ENCODE measurements at regions not wholly inside any gene's neighbourhood (a gene's known extent, or its start where the extent isn't known, plus 50 kb on each side); places are given as distances from the start of the nearest gene placed in this dataset.

DNA sequence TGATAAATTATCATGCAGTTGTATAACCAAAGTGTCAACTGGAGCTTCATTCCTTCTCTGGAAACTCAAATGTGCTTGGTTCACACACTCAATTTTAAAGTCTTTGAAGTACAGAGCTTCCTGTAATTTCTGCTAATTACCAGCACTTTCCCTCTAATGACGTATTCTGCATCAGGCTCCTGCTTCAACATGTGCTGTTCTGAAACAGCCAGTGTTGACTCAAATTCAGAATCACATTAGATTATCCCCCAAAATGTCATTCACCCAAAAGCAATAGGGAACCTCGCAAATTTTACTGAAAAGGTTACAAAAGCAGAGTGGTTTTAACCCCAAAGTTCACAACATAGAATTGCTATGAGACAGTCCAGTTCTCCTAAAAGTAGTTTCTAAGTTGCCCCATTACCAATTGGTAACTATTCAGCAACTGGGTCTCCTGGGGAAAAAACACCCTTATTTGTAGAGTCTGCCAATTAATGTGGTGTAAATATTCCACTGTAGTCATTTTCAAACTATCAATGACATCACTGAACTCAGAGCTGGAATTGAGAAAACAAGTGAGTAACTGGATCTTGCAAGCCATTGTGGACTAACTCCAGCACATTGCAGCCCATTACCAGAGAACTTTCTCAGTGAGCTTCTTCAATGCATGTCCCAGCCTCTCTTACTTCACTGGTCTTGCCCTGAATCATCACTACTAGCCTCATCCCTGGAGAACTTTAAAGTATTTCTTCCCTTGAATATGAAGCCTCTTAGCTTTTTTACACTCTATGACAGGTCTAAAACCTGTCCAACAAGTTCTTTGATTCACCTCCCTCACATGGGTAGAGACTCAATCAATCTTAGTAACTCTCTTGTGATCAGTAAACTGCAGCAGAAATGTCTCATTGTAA, 955.4 kb downstream of the EFNB2 start:
- Histone ChIP-seq H3K27ac (no peak overlapping the region), H3K36me3 (no peaks in the 10 kb centered on the region), H3K27me3 (no peaks in the 10 kb centered on the region), H3K4me1 (no peaks in the 10 kb centered on the region), H3K4me3 (no peak overlapping the region), H3K9me3 (peaks cover 0 to 12% (median 0%) of the 10 kb centered on the region in 11 donors)
- intact Hi-C loops (cut with DNase I): no loop called here
- TF ChIP-seq, protein P1, sequence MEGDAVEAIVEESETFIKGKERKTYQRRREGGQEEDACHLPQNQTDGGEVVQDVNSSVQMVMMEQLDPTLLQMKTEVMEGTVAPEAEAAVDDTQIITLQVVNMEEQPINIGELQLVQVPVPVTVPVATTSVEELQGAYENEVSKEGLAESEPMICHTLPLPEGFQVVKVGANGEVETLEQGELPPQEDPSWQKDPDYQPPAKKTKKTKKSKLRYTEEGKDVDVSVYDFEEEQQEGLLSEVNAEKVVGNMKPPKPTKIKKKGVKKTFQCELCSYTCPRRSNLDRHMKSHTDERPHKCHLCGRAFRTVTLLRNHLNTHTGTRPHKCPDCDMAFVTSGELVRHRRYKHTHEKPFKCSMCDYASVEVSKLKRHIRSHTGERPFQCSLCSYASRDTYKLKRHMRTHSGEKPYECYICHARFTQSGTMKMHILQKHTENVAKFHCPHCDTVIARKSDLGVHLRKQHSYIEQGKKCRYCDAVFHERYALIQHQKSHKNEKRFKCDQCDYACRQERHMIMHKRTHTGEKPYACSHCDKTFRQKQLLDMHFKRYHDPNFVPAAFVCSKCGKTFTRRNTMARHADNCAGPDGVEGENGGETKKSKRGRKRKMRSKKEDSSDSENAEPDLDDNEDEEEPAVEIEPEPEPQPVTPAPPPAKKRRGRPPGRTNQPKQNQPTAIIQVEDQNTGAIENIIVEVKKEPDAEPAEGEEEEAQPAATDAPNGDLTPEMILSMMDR (IDR thresholded peaks at IDR 0.05): no peak
- WGBS, 2 donors: 92 to 99% methylated on average over 2 of the region's 2 CpGs
- DNase-seq (no peak), ATAC-seq (no peak)

DNA sequence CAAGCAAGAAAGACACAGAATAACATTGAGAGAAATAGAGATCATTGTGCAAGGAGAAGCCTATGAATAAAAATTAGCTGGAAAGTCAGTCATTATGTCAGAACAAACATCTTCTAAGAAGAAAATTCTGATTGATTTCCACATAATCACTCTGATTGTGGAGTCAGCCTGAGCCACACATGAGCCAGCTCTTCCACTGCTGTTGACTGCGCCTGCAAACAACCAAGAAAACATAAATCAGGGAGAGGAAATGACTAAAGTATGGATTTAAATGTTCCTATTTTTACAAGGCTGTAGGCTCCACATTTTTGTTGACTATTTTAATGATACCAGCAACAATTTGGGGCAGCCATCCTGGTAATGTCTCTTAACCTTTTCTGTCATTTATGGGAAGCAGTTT, 962.3 kb downstream of the EFNB2 start:
- no peaks in the 10 kb centered on the region for H3K27me3 ChIP-seq
- TF ChIP-seq, protein P1 (IDR thresholded peaks at IDR 0.05): no peak
- ATAC-seq (no peak), DNase-seq (no peak)
- 90 to 91% methylated on average over 1 of the region's 1 CpG for WGBS, 2 donors
- intact Hi-C loops (cut with DNase I): no loop called here
- no peaks in the 10 kb centered on the region for H3K36me3 ChIP-seq
- H3K4me3 ChIP-seq: no peak overlapping the region
- peaks cover 0 to 3% (median 0%) of the 10 kb centered on the region in 11 donors for H3K9me3 ChIP-seq
- H3K4me1 ChIP-seq: no peaks in the 10 kb centered on the region
- no peak overlapping the region for H3K27ac ChIP-seq

DNA sequence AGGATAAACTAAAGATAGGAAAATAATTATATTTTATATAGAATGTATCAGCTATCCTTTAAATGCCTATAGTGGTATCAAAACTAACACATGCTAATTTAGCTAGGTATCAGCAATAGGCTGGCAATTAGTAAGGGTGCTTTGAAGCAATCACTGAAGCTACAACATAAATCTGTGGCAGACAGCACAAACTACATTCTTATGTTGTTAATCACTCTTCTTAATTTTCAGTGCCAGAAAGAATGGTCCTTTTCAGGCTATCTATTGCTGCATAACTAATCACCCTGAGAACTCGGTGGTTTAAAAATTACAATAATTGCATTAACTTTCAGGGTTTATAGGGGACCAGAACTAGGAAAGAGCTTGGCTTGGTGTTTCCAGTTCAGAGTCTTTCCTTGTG, 963.1 kb downstream of the EFNB2 start:
- no peak for DNase-seq
- H3K27ac ChIP-seq: no peak overlapping the region
- H3K36me3 ChIP-seq: no peaks in the 10 kb centered on the region
- no peak overlapping the region for H3K4me3 ChIP-seq
- no peaks in the 10 kb centered on the region for H3K4me1 ChIP-seq
- intact Hi-C loops (cut with DNase I): no loop called here
- no peak for ATAC-seq
- no peaks in the 10 kb centered on the region for H3K27me3 ChIP-seq
- TF ChIP-seq, protein P1 (IDR thresholded peaks at IDR 0.05): no peak
- H3K9me3 ChIP-seq: peaks cover 0 to 3% (median 0%) of the 10 kb centered on the region in 11 donors
- WGBS, 2 donors: 70 to 71% methylated on average over 1 of the region's 1 CpG

DNA sequence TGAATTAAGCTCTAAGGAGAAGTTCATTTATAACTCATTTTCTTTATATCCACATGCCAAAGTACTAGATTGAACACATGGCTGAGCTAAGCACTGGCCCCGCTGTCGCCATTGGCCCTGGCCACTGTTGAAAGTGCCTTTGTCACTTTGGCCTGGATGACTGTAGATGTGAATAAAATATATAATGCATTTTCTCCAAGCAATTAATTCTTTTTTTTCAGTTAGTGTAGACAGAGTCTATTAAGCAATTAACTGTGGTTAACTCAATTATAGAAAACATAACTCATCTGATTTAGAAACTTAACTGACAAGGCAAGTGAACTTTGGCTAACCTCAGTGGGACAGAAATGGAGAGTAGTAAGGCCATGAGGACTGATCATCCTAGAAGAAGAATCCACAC, 965.6 kb downstream of the EFNB2 start:
- intact Hi-C loops (cut with DNase I): no loop called here
- no peak overlapping the region for H3K4me3 ChIP-seq
- no peak overlapping the region for H3K27ac ChIP-seq
- no peaks in the 10 kb centered on the region for H3K27me3 ChIP-seq
- TF ChIP-seq, protein P1 (IDR thresholded peaks at IDR 0.05): no peak
- ATAC-seq: no peak
- no peaks in the 10 kb centered on the region for H3K4me1 ChIP-seq
- no peaks in the 10 kb centered on the region for H3K9me3 ChIP-seq
- no peak for DNase-seq
- 93 to 98% methylated on average over 2 of the region's 2 CpGs for WGBS, 2 donors
- H3K36me3 ChIP-seq: no peaks in the 10 kb centered on the region
